Right lobe of liver (tissue), 6 donors: ENCODE measurements at regions not wholly inside any gene's neighbourhood (a gene's known extent, or its start where the extent isn't known, plus 50 kb on each side); places are given as distances from the start of the nearest gene placed in this dataset.
A peak's percentile ranks its signal among the peaks of the same experiment; 100 is the strongest.
"Not testable (repeated sequence)": the region's sequence is repeated elsewhere in the genome, so short reads cannot be mapped to it uniquely, and the experiment has no call there.

Source experiments
- ATAC-seq, 4 donors: fragments of 200-7000 bp; cut with Tn5 transposase; one replicate each; pipeline ENCODE4 v1.9.1; 2020; ENCODE audit warnings: mild to moderate bottlenecking in 4 of 4, moderate library complexity in 4 of 4
- DNase-seq, 3 donors: peaks; one replicate each; pipeline ENCODE4 v3.0.0-alpha.2; 2020
- H3K27ac ChIP-seq, 3 donors: fragments of 200-600 bp; one replicate each; pipeline ENCODE4 v1.8.0; 2022
- H3K27me3 ChIP-seq, 2 donors: fragments of 200-600 bp; one replicate each; pipeline ENCODE4 v1.8.0; 2022
- H3K36me3 ChIP-seq, 4 donors: fragments of 200-600 bp; sonication (generic) in 1 of 4; one replicate each; pipeline versions ENCODE4 v1.5.1 to v1.8.0; 2017 to 2022; ENCODE audit warnings: control low read depth in 1 of 4
- H3K4me1 ChIP-seq, 4 donors: fragments of 200-600 bp; sonication (generic) in 1 of 4; one replicate each; pipeline versions ENCODE4 v1.5.1 to v1.8.0; 2017 to 2022; ENCODE audit warnings: control low read depth in 1 of 4
- H3K4me3 ChIP-seq, 3 donors: fragments of 200-600 bp; one replicate each; pipeline ENCODE4 v1.8.0; 2022
- H3K9me3 ChIP-seq, 4 donors: fragments of 200-600 bp; sonication (generic) in 1 of 4; one replicate each; pipeline versions ENCODE4 v1.5.1 to v1.8.0; 2017 to 2022; ENCODE audit warnings: control low read depth in 1 of 4
- CTCF ChIP-seq, 4 donors: fragments of 200-600 bp in 3 of 4; fragments of 450-650 bp in 1 of 4; IDR thresholded peaks; one replicate each; pipeline versions ENCODE4 v1.5.1 to v1.8.0; 2016 to 2022; ENCODE audit warnings: antibody characterized with exemption in 4 of 4, mild to moderate bottlenecking in 2 of 4
- POLR2A ChIP-seq: fragments of 450-650 bp; IDR thresholded peaks from one replicate; pipeline ENCODE4 v1.6.1; 2017; ENCODE audit warnings: antibody characterized with exemption, mild to moderate bottlenecking
- WGBS: methylation state at CpG from one replicate; pipeline ENCODE4 v1.1.6; 2018; ENCODE audit warnings: low coverage, low lambda C conversion rate; ENCODE audit not compliant: insufficient coverage; ENCODE audit errors: missing lambda C conversion rate; 5-methylcytosine and 5-hydroxymethylcytosine counted together
- intact Hi-C, 2 donors: fragments of 100-400 bp; cut with DNase I; formaldehyde crosslinking; loops; one replicate each; pipeline versions ENCODE4 v1.11.2 to v1.14.1; 2022
- donor health status: DM: no; HTN: yes; CAD: no.
- donor health status: DM: no; HTN: no; CAD: no.
- donor health status: DM: no; HTN: no; CAD: no.
- donor health status: DM: no; HTN: yes; CAD: no.
- donor health status: DM: no; HTN: yes; CAD: no.

- H3K4me1 ChIP-seq, result no peaks in the 10 kb centered on the region
- TF ChIP-seq CTCF (IDR thresholded peaks at IDR 0.05) (no peak), POLR2A (no peak)
- no peak for ATAC-seq
- no peaks in the 10 kb centered on the region for H3K36me3 ChIP-seq
- no peaks in the 10 kb centered on the region for H3K9me3 ChIP-seq
- intact Hi-C loops, result no loop called here
- H3K4me3 ChIP-seq, result no peak overlapping the region
- H3K27me3 ChIP-seq, result no peaks in the 10 kb centered on the region
- DNase-seq, result no peak
- H3K27ac ChIP-seq, result no peak overlapping the region
These were observed 1298.0 kb upstream of the RAG2 start for GRCh38 chr11:37896016-37896415.

- ATAC-seq (no peak), DNase-seq (no peak)
- Histone ChIP-seq H3K9me3 (no peaks in the 10 kb centered on the region), H3K27ac (no peak overlapping the region), H3K36me3 (no peaks in the 10 kb centered on the region), H3K4me3 (no peak overlapping the region), H3K27me3 (no peaks in the 10 kb centered on the region), H3K4me1 (no peaks in the 10 kb centered on the region)
- intact Hi-C loops, result no loop called here
- TF ChIP-seq CTCF (IDR thresholded peaks at IDR 0.05) (no peak), POLR2A (no peak)
- WGBS, result 52% methylated on average over 3 of the region's 3 CpGs
These were observed 1283.7 kb upstream of the RAG2 start for GRCh38 chr11:37881741-37882140.

- intact Hi-C loops, result no loop called here
- Histone ChIP-seq H3K27me3 (no peaks in the 10 kb centered on the region), H3K4me1 (no peaks in the 10 kb centered on the region), H3K36me3 (no peaks in the 10 kb centered on the region), H3K4me3 (no peak overlapping the region), H3K27ac (no peak overlapping the region), H3K9me3 (no peaks in the 10 kb centered on the region)
- ATAC-seq (no peak), DNase-seq (no peak)
- no peak for TF ChIP-seq POLR2A
- no peak for TF ChIP-seq CTCF (IDR thresholded peaks at IDR 0.05)
- 80% methylated on average over 1 of the region's 1 CpG for WGBS
These were observed 1263.6 kb upstream of the RAG2 start for GRCh38 chr11:37861671-37862070.

- H3K4me3 ChIP-seq, H3K27ac ChIP-seq, DNase-seq, intact Hi-C loops, ATAC-seq, H3K27me3 ChIP-seq, H3K4me1 ChIP-seq, H3K36me3 ChIP-seq, H3K9me3 ChIP-seq: not testable (repeated sequence)
- WGBS, result 39% methylated on average over 6 of the region's 7 CpGs
These were observed 1260.9 kb upstream of the RAG2 start for GRCh38 chr11:37858806-37859537.

- Histone ChIP-seq H3K9me3 (no peaks in the 10 kb centered on the region), H3K27me3 (no peaks in the 10 kb centered on the region), H3K27ac (no peak overlapping the region), H3K4me3 (no peak overlapping the region), H3K4me1 (no peaks in the 10 kb centered on the region), H3K36me3 (no peaks in the 10 kb centered on the region)
- TF ChIP-seq CTCF (IDR thresholded peaks at IDR 0.05), result peak in 1 of 4 donors; percentile 5
- no peak for TF ChIP-seq POLR2A
- no peak for ATAC-seq
- DNase-seq, result no peak
- intact Hi-C loops, result no loop called here
- WGBS, result 71% methylated on average over 1 of the region's 1 CpG
These were observed 1260.4 kb upstream of the RAG2 start for GRCh38 chr11:37858398-37858797.
